Osteoblast (primary cell): ENCODE measurements at regions not wholly inside any gene's neighbourhood (a gene's known extent, or its start where the extent isn't known, plus 50 kb on each side); places are given as distances from the start of the nearest gene placed in this dataset.

Experiments used
- DNase-seq: peaks from one replicate; pipeline ENCODE4 v3.0.0; 2011; ENCODE audit warnings: low spot score, mixed read lengths; ENCODE audit not compliant: insufficient read length; ENCODE audit errors: missing footprints
- H2AFZ ChIP-seq: 2 replicates; pipeline ENCODE4 v1.6.0; 2011; ENCODE audit warnings: mild to moderate bottlenecking, low read length
- H3K27ac ChIP-seq: 2 replicates; pipeline ENCODE4 v1.5.1; 2011; ENCODE audit warnings: mild to moderate bottlenecking, low read depth, low read length, moderate library complexity
- H3K27me3 ChIP-seq: 2 replicates; pipeline ENCODE4 v1.6.0; 2012; ENCODE audit warnings: mild to moderate bottlenecking, control low read depth, inconsistent platforms, low read length, moderate library complexity; ENCODE audit not compliant: insufficient read depth
- H3K36me3 ChIP-seq: 2 replicates; pipeline ENCODE4 v1.5.1; 2011; ENCODE audit warnings: mild to moderate bottlenecking, low read length, control low read depth, moderate library complexity; ENCODE audit not compliant: insufficient read depth
- H3K4me1 ChIP-seq: 2 replicates; pipeline ENCODE4 v1.5.1; 2011; ENCODE audit warnings: mild to moderate bottlenecking, low read length, control low read depth, moderate library complexity; ENCODE audit not compliant: insufficient read depth
- H3K4me2 ChIP-seq: 2 replicates; pipeline ENCODE4 v1.6.0; 2011; ENCODE audit warnings: mild to moderate bottlenecking, low read length; ENCODE audit not compliant: insufficient read depth
- H3K4me3 ChIP-seq: fragments of 200-600 bp; sonication (generic); 3 replicates; pipeline ENCODE4 v1.5.1; 2012; ENCODE audit warnings: mild to moderate bottlenecking, low read length, inconsistent platforms; ENCODE audit not compliant: insufficient read depth
- H3K79me2 ChIP-seq: 2 replicates; pipeline ENCODE4 v1.6.0; 2012; ENCODE audit warnings: mild to moderate bottlenecking, low read length, control low read depth, inconsistent platforms; ENCODE audit not compliant: insufficient read depth
- H3K9me3 ChIP-seq: 2 replicates; pipeline ENCODE4 v1.5.1; 2011; ENCODE audit warnings: low read depth, low read length, control low read depth
- H4K20me1 ChIP-seq: 2 replicates; pipeline ENCODE4 v1.6.0; 2012; ENCODE audit warnings: mild to moderate bottlenecking, low read length, control low read depth; ENCODE audit not compliant: insufficient read depth
- TF ChIP-seq, protein P1 (sequence below): IDR thresholded peaks from 2 replicates; pipeline ENCODE4 v1.5.1; 2011; ENCODE audit warnings: mild to moderate bottlenecking, low read depth, low read length, moderate library complexity; ENCODE audit errors: extremely low read depth

DNA sequence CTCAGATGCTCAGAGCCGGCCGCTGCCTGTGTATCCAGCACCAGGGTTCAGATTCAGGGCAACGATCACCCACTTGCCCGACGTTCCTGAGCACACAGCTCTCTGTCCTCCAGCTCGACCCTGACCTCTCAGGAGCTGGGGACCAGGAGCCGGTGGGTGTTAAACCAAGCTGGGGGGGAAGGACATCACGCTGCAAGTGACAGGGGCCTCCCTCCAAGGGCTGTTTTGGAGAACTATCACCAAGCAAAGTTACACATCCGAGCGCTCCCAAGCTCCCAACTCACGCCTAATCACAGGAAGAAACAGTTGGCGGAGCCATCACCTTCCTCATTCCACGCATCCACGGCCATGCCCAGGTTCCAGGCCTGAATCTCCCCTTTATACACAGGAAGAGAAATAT lies 51.5 kb upstream of the ZNF354A start:
- H3K4me2 ChIP-seq = no peak overlapping the region
- no peaks in the 10 kb centered on the region for H3K27me3 ChIP-seq
- H2AFZ ChIP-seq = no peak overlapping the region
- no peak for DNase-seq
- H3K9me3 ChIP-seq = no peaks in the 10 kb centered on the region
- H3K4me3 ChIP-seq = no peak overlapping the region
- no peaks in the 10 kb centered on the region for H3K79me2 ChIP-seq
- no peak overlapping the region for H3K27ac ChIP-seq
- H4K20me1 ChIP-seq = no peaks in the 10 kb centered on the region
- TF ChIP-seq, protein P1, sequence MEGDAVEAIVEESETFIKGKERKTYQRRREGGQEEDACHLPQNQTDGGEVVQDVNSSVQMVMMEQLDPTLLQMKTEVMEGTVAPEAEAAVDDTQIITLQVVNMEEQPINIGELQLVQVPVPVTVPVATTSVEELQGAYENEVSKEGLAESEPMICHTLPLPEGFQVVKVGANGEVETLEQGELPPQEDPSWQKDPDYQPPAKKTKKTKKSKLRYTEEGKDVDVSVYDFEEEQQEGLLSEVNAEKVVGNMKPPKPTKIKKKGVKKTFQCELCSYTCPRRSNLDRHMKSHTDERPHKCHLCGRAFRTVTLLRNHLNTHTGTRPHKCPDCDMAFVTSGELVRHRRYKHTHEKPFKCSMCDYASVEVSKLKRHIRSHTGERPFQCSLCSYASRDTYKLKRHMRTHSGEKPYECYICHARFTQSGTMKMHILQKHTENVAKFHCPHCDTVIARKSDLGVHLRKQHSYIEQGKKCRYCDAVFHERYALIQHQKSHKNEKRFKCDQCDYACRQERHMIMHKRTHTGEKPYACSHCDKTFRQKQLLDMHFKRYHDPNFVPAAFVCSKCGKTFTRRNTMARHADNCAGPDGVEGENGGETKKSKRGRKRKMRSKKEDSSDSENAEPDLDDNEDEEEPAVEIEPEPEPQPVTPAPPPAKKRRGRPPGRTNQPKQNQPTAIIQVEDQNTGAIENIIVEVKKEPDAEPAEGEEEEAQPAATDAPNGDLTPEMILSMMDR = no peak
- peaks cover 7% of the 10 kb centered on the region for H3K4me1 ChIP-seq
- no peaks in the 10 kb centered on the region for H3K36me3 ChIP-seq

DNA sequence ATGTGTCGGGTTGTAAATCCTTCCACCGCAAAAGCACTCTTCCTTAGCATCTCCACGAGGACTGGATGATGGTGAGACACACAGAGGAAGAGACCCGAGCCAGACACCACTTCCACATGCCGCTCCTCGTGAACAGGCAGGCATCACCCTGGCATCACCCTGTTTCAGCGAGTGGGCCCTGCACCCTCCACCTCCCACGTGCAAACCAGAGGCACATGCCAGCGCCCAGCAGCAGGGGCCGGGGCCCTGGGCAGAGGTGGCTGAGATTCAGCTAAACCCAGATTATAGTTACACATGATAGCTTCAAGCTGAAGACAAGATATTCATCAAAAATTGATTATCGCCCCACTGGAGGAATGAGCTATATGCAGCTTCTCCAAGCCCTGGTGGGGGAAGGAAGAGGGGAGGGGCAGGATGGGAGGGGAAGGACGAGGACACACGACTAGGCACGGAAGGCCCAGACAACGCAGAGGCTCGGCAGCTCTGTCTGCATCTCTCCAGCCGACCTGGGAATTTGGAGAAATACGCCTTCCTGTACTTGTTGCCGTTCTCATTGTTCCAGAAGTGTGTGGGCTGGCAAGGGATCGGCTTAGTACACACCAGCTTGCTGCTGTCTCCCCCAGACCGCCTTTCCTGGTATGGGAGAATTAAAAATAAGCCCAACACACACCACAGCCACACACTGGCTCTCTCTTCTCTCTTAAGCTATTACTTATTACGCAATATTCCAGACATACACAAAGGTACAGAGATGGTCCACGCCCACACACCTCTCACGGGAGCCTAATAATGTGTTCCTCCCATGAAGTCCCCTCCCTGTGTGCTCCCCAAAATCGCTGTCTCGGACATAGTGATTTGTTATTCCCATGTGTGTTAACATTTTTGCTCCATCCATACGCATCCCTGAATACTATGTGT lies 50.4 kb upstream of the ZNF354A start:
- H3K27me3 ChIP-seq = no peaks in the 10 kb centered on the region
- TF ChIP-seq, protein P1 = no peak
- H3K36me3 ChIP-seq = no peaks in the 10 kb centered on the region
- H3K4me1 ChIP-seq = no peaks in the 10 kb centered on the region
- no peak overlapping the region for H3K4me2 ChIP-seq
- no peak for DNase-seq
- H2AFZ ChIP-seq = no peak overlapping the region
- H3K27ac ChIP-seq = no peak overlapping the region
- H4K20me1 ChIP-seq = no peaks in the 10 kb centered on the region
- H3K4me3 ChIP-seq = no peak overlapping the region
- no peaks in the 10 kb centered on the region for H3K79me2 ChIP-seq
- H3K9me3 ChIP-seq = no peaks in the 10 kb centered on the region
